Umbilical cord (tissue), 1 donor: ENCODE measurements at regions not wholly inside any gene's neighbourhood (a gene's known extent, or its start where the extent isn't known, plus 50 kb on each side); places are given as distances from the start of the nearest gene placed in this dataset.
A peak's percentile ranks its signal among the peaks of the same experiment; 100 is the strongest.

Experiments
- DNase-seq: peaks from one replicate; pipeline ENCODE4 v3.0.0-alpha.2; 2015; ENCODE audit warnings: low spot score

GRCh38 chr7:31398815-31399214, 58.3 kb upstream of the NEUROD6 start:
- DNase-seq = no peak

GRCh38 chr7:31407178-31407676, 66.7 kb upstream of the NEUROD6 start:
- DNase-seq = no peak

- DNase-seq = peak; percentile 87
Measured at GRCh38 chr7:31408140-31408729, 67.7 kb upstream of the NEUROD6 start.

GRCh38 chr7:31410265-31410664, 69.7 kb upstream of the NEUROD6 start:
- no peak for DNase-seq

- no peak for DNase-seq
Measured at GRCh38 chr7:31411416-31411815, 70.9 kb upstream of the NEUROD6 start.

GRCh38 chr7:31413766-31414165, 73.2 kb upstream of the NEUROD6 start:
- DNase-seq = no peak

GRCh38 chr7:31416381-31416870, 75.9 kb upstream of the NEUROD6 start:
- no peak for DNase-seq

GRCh38 chr7:31418928-31419327, 78.4 kb upstream of the NEUROD6 start:
- no peak for DNase-seq

- DNase-seq = no peak
Measured at GRCh38 chr7:31419505-31420055, 79.1 kb upstream of the NEUROD6 start.

GRCh38 chr7:31420948-31421347, 80.4 kb upstream of the NEUROD6 start:
- DNase-seq = no peak

- DNase-seq = no peak
Measured at GRCh38 chr7:31421607-31422006, 81.1 kb upstream of the NEUROD6 start.

- DNase-seq = no peak
Measured at GRCh38 chr7:31423994-31424393, 83.5 kb upstream of the NEUROD6 start.

- no peak for DNase-seq
Measured at GRCh38 chr7:31432176-31432575, 81.7 kb upstream of the ITPRID1 start.

GRCh38 chr7:31432836-31433340, 81.0 kb upstream of the ITPRID1 start:
- peak; percentile 18 for DNase-seq

GRCh38 chr7:31437250-31437865, 76.5 kb upstream of the ITPRID1 start:
- DNase-seq = no peak

GRCh38 chr7:31439165-31439564, 74.7 kb upstream of the ITPRID1 start:
- no peak for DNase-seq

GRCh38 chr7:31440511-31440910, 73.4 kb upstream of the ITPRID1 start:
- DNase-seq = no peak

GRCh38 chr7:31442626-31443025, 71.3 kb upstream of the ITPRID1 start:
- DNase-seq = peak; percentile 15

GRCh38 chr7:31443457-31443856, 70.4 kb upstream of the ITPRID1 start:
- peak; percentile 48 for DNase-seq

- DNase-seq = no peak
Measured at GRCh38 chr7:31444196-31444595, 69.7 kb upstream of the ITPRID1 start.

- DNase-seq = no peak
Measured at GRCh38 chr7:31445686-31446355, 68.1 kb upstream of the ITPRID1 start.

- DNase-seq = no peak
Measured at GRCh38 chr7:31448649-31449048, 65.2 kb upstream of the ITPRID1 start.
